ENCODE measurements at regions not wholly inside any gene's neighbourhood (a gene's known extent, or its start where the extent isn't known, plus 50 kb on each side); places are given as distances from the start of the nearest gene placed in this dataset.

DNA sequence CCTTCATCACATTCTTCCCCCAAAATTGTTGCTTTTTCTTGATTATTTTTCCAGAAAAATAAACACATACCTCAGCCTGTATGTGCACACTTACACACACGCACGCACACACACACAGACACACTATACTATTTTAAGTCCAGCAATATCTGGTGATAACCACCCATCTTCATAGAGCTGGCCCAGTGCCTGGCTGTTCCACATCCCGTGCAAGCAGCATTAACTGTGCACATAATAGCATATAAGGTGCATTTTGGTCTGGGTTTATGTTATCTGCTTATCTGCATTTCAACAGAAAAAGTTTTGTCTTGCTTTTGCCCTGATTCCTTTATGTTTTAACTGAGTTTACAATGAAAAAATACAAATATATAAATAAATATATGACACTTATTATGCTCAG, 143.1 kb upstream of the KLF6 start:
- ChIA-PET POLR2A (no interaction called here), CTCF (no interaction called here)
- H3K4me3 Mint-ChIP-seq, result no peak overlapping the region
- no peaks in the 10 kb centered on the region for H3K4me1 Mint-ChIP-seq
- H3K27ac Mint-ChIP-seq, result no peak overlapping the region
- H3K36me3 Mint-ChIP-seq (ENCODE audit: low read depth), result no peaks in the 10 kb centered on the region
- DNase-seq (no peak), ATAC-seq (ENCODE audit: low read depth) (no peak)
- no peaks in the 10 kb centered on the region for H3K27me3 Mint-ChIP-seq
- intact Hi-C loops (cut with micrococcal nuclease), result no loop called here
- TF ChIP-seq, protein P1, sequence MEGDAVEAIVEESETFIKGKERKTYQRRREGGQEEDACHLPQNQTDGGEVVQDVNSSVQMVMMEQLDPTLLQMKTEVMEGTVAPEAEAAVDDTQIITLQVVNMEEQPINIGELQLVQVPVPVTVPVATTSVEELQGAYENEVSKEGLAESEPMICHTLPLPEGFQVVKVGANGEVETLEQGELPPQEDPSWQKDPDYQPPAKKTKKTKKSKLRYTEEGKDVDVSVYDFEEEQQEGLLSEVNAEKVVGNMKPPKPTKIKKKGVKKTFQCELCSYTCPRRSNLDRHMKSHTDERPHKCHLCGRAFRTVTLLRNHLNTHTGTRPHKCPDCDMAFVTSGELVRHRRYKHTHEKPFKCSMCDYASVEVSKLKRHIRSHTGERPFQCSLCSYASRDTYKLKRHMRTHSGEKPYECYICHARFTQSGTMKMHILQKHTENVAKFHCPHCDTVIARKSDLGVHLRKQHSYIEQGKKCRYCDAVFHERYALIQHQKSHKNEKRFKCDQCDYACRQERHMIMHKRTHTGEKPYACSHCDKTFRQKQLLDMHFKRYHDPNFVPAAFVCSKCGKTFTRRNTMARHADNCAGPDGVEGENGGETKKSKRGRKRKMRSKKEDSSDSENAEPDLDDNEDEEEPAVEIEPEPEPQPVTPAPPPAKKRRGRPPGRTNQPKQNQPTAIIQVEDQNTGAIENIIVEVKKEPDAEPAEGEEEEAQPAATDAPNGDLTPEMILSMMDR (IDR thresholded peaks at IDR 0.05), result no peak
- H3K9me3 Mint-ChIP-seq, result no peaks in the 10 kb centered on the region

DNA sequence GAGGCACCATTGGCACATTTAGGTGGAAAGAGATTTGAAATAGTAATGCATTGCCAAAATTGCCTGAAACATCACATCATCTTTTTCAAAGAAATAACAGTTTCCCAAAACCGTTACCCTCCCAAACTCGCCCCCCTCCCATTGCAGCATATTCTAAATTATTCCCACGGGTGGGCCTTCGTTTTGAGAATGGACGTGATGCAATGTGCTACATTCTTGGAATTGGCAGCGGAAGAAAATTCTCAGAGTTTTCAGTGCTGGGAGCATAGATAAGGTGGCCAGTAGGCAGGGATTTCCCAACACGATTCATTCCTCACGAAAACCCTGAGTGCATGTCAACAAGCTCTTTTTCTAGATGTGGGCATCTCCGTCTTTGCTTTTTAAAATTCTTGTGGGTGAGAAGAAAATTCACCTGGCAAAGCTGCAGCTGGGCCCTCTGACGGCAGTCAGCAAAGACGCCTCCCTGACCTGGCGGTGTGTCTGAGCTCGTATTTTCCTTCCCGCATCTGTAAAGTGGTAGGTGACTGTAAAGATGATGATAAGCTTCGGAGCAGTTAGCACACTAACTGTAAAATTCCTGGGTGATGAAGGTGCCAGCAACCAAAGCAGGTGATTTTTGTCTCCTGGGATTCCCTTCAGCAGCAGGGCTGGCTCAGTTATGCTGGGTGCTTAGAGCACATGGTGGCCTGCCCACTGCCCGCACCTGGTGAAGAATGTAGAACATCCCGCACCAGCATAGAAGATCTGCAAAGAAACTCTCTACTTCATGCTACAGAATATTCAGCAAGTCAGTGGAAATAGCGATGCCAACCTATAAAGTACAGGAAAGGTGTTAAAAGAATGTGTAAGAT, 141.9 kb upstream of the KLF6 start:
- no peak for DNase-seq

DNA sequence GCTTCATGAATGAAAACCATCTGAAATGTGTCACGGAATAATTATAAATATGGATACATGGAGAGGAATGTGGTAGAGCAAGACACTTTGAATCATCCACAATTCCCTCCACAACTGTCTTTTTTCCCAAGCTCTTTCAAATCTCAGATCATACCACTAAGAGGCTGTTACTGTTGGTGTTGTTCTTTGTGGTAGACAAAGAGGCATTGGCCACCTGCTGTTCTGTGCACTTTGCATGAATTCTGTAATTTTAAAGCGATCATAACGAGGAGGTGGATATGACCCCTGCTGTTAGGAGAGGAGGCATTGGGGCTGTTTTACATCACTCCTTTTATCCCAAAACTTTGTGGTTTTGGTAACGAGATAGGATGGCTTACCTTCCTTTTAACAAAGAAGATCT, 141.2 kb upstream of the KLF6 start:
- Mint-ChIP-seq H3K9me3 (no peaks in the 10 kb centered on the region), H3K4me1 (no peaks in the 10 kb centered on the region), H3K36me3 (ENCODE audit: low read depth) (no peaks in the 10 kb centered on the region), H3K27me3 (no peaks in the 10 kb centered on the region), H3K4me3 (no peak overlapping the region), H3K27ac (no peak overlapping the region)
- TF ChIP-seq, protein P1 (IDR thresholded peaks at IDR 0.05), result no peak
- intact Hi-C loops (cut with micrococcal nuclease), result no loop called here
- ChIA-PET POLR2A (no interaction called here), CTCF (no interaction called here)
- no peak for DNase-seq
- no peak for ATAC-seq (ENCODE audit: low read depth)

More for the DNA sequence above, 141.9 kb upstream of the KLF6 start:
- Mint-ChIP-seq H3K9me3 (no peaks in the 10 kb centered on the region), H3K36me3 (ENCODE audit: low read depth) (no peaks in the 10 kb centered on the region), H3K4me3 (no peak overlapping the region), H3K27me3 (no peaks in the 10 kb centered on the region), H3K27ac (no peak overlapping the region), H3K4me1 (no peaks in the 10 kb centered on the region)
- ATAC-seq (ENCODE audit: low read depth), result no peak
- intact Hi-C loops (cut with micrococcal nuclease), result no loop called here
- POLR2A ChIA-PET, result no interaction called here
- CTCF ChIA-PET, result no interaction called here
- TF ChIP-seq, protein P1 (IDR thresholded peaks at IDR 0.05), result no peak

DNA sequence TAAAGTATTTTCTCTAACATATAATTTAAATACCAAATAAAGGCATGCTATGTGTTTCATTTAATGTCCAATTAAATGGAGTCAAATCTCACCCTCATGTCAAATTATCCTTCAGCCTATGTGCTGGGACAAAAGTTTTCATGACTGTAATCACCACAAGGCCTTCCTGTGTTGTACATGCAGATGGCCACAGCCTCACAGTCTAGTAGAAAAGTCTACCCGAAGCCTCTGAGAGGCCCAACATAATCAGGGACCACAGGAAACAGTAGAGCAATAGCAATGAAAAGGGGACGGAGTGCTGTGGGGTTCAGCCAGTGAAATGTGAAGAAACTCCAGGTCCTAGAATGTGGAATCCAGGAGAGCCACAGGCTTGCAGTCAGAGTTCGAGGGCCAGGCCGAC, 140.2 kb upstream of the KLF6 start:
- Mint-ChIP-seq H3K27me3 (no peaks in the 10 kb centered on the region), H3K4me1 (no peaks in the 10 kb centered on the region), H3K27ac (no peak overlapping the region), H3K36me3 (ENCODE audit: low read depth) (no peaks in the 10 kb centered on the region), H3K4me3 (no peak overlapping the region), H3K9me3 (no peaks in the 10 kb centered on the region)
- ChIA-PET POLR2A (interaction anchor here (1.7 kb wide), 1 partner anchor 140 kb away, joined by 3 read pairs; the partner anchor contains the start of gene KLF6), CTCF (no interaction called here)
- intact Hi-C loops (cut with micrococcal nuclease), result no loop called here
- TF ChIP-seq, protein P1 (IDR thresholded peaks at IDR 0.05), result no peak
- ATAC-seq (ENCODE audit: low read depth) (no peak), DNase-seq (no peak)

DNA sequence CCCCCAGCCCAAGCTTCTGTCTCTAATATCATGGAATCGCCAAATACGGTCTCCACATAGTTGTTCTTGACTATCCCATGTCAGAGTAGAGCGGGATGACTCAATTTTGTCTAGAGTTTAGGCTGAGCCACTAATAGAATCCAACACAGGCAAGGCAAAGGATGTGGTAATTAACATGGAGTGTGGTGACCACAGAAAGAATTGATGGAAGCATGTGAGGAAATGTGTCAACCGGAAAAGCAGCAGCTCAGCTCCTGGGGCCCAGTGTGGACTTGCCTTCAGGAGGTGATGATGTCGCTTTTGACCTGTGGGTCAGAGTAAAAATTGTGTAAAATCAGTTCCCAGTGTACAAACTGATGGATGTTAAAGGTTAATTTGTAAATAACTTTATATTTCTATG, 139.3 kb upstream of the KLF6 start:
- Mint-ChIP-seq H3K27me3 (no peaks in the 10 kb centered on the region), H3K9me3 (no peaks in the 10 kb centered on the region), H3K4me3 (no peak overlapping the region), H3K4me1 (no peaks in the 10 kb centered on the region), H3K36me3 (ENCODE audit: low read depth) (no peaks in the 10 kb centered on the region), H3K27ac (no peak overlapping the region)
- POLR2A ChIA-PET, result interaction anchor here (1.7 kb wide), 1 partner anchor 139 kb away, joined by 3 read pairs; the partner anchor contains the start of gene KLF6
- TF ChIP-seq, protein P1 (IDR thresholded peaks at IDR 0.05), result no peak
- intact Hi-C loops (cut with micrococcal nuclease), result no loop called here
- no peak for ATAC-seq (ENCODE audit: low read depth)
- CTCF ChIA-PET, result no interaction called here
- no peak for DNase-seq
